ENCODE measurements at regions not wholly inside any gene's neighbourhood (a gene's known extent, or its start where the extent isn't known, plus 50 kb on each side); places are given as distances from the start of the nearest gene placed in this dataset.

- Histone ChIP-seq H3K27me3 (no peaks in the 10 kb centered on the region), H3K4me3 (no peak overlapping the region), H3K4me1 (no peaks in the 10 kb centered on the region), H3K36me3 (no peaks in the 10 kb centered on the region), H3K9me3 (no peaks in the 10 kb centered on the region), H3K27ac (no peak overlapping the region)
- no peak for ATAC-seq
- DNase-seq: no peak
- no peak for TF ChIP-seq CTCF (IDR thresholded peaks at IDR 0.05)
- intact Hi-C loops (cut with DNase I): no loop called here
Measured at GRCh38 chr4:153900426-153900825, 111.5 kb upstream of the SFRP2 start.

- no peaks in the 10 kb centered on the region for H3K27me3 ChIP-seq
Measured at GRCh38 chr4:153890761-153891160, 101.9 kb upstream of the SFRP2 start.

GRCh38 chr4:153887217-153887616, 98.3 kb upstream of the SFRP2 start:
- ATAC-seq (no peak), DNase-seq (no peak)

More at GRCh38 chr4:153890761-153891160, 101.9 kb upstream of the SFRP2 start:
- Histone ChIP-seq H3K4me1 (no peaks in the 10 kb centered on the region), H3K9me3 (no peaks in the 10 kb centered on the region), H3K36me3 (no peaks in the 10 kb centered on the region), H3K4me3 (no peak overlapping the region), H3K27ac (no peak overlapping the region)
- no peak for TF ChIP-seq CTCF (IDR thresholded peaks at IDR 0.05)
- intact Hi-C loops (cut with DNase I): no loop called here
- ATAC-seq (no peak), DNase-seq (no peak)

GRCh38 chr4:153884325-153884724, 95.4 kb upstream of the SFRP2 start:
- intact Hi-C loops (cut with DNase I): no loop called here
- no peak overlapping the region for H3K27ac ChIP-seq
- peaks cover 8% of the 10 kb centered on the region for H3K9me3 ChIP-seq
- no peaks in the 10 kb centered on the region for H3K36me3 ChIP-seq
- no peaks in the 10 kb centered on the region for H3K27me3 ChIP-seq
- no peak overlapping the region for H3K4me3 ChIP-seq
- no peak for TF ChIP-seq CTCF (IDR thresholded peaks at IDR 0.05)
- DNase-seq (no peak), ATAC-seq (no peak)
- H3K4me1 ChIP-seq: no peaks in the 10 kb centered on the region

More at GRCh38 chr4:153887217-153887616, 98.3 kb upstream of the SFRP2 start:
- intact Hi-C loops (cut with DNase I): no loop called here
- Histone ChIP-seq H3K27me3 (no peaks in the 10 kb centered on the region), H3K4me1 (no peaks in the 10 kb centered on the region), H3K36me3 (no peaks in the 10 kb centered on the region), H3K9me3 (no peaks in the 10 kb centered on the region), H3K27ac (no peak overlapping the region), H3K4me3 (no peak overlapping the region)
- no peak for TF ChIP-seq CTCF (IDR thresholded peaks at IDR 0.05)

DNA sequence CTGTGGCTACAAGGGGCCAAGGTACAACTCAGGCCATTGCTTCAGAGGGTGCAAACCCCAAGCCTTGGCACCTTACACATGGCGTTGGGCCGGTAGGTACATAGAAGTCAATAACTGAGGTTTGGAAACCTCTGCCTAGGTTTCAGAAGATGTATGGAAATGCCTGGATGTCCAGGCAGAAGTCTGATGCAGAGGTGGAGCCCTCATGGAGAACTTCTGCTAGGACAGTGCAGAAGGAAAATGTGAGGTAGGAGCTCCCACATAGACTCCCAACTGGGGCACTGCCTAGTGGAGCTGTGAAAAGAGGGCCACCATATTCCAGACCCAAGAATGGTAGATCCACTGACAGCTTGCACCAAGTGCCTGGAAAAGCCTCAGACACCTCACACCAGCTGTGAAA, 92.1 kb upstream of the SFRP2 start:
- H3K4me1 ChIP-seq: no peaks in the 10 kb centered on the region
- intact Hi-C loops (cut with DNase I): no loop called here
- no peaks in the 10 kb centered on the region for H3K36me3 ChIP-seq
- no peaks in the 10 kb centered on the region for H3K27me3 ChIP-seq
- no peak for TF ChIP-seq CTCF (IDR thresholded peaks at IDR 0.05)
- ATAC-seq: no peak
- H3K4me3 ChIP-seq: no peak overlapping the region
- peaks cover 8% of the 10 kb centered on the region for H3K9me3 ChIP-seq
- DNase-seq: no peak
- no peak overlapping the region for H3K27ac ChIP-seq

- no peak for DNase-seq
- H3K36me3 ChIP-seq: no peaks in the 10 kb centered on the region
- TF ChIP-seq CTCF (IDR thresholded peaks at IDR 0.05): no peak
- no peak overlapping the region for H3K27ac ChIP-seq
- intact Hi-C loops (cut with DNase I): no loop called here
- H3K4me3 ChIP-seq: no peak overlapping the region
- H3K9me3 ChIP-seq: peaks cover 8% of the 10 kb centered on the region
- no peak for ATAC-seq
- no peaks in the 10 kb centered on the region for H3K4me1 ChIP-seq
- no peaks in the 10 kb centered on the region for H3K27me3 ChIP-seq
Measured at GRCh38 chr4:153877898-153878297, 89.0 kb upstream of the SFRP2 start.

Measured in upper lobe of right lung (tissue), 1 donor.